ENCODE measurements at regions not wholly inside any gene's neighbourhood (a gene's known extent, or its start where the extent isn't known, plus 50 kb on each side); places are given as distances from the start of the nearest gene placed in this dataset.
"Not testable (repeated sequence)": the region's sequence is repeated elsewhere in the genome, so short reads cannot be mapped to it uniquely, and the experiment has no call there.

DNA sequence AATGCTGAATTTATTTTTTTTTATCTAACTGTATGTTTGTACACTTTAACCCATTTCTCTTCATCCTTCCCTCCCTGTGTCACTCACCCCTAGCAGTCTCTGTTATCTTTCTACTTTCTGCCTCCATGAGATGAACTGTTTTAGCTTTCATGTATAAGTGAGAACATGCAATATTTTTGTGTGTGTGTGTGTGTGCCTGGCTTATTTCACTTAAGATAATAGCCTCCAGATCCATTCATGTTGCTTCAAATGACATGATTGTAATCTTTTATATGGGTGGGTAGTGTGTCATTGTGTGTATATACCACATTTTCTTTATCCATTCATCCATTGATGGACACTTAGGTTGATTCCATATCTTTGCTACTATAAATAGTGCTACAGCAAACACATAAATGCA is 1023.9 kb downstream of the TLE1 start:
- no peak overlapping the region for H3K27ac ChIP-seq (ENCODE audit: insufficient read depth, low read length, poor library complexity, severe bottlenecking)
- no peaks in the 10 kb centered on the region for H3K9me3 ChIP-seq (ENCODE audit: control insufficient read depth, low read length)
- no peaks in the 10 kb centered on the region for H3K4me1 ChIP-seq (ENCODE audit: control insufficient read depth, insufficient read depth, low read length, poor library complexity, severe bottlenecking)
- no peak overlapping the region for H3K4me3 ChIP-seq (ENCODE audit: insufficient read depth, low read depth, low read length, poor library complexity, severe bottlenecking)
- no peaks in the 10 kb centered on the region for H3K36me3 ChIP-seq (ENCODE audit: control insufficient read depth, insufficient read depth, low read length)
- no peak for DNase-seq
- H3K27me3 ChIP-seq (replicated peaks; ENCODE audit: control insufficient read depth, insufficient read depth, low read length, poor library complexity, severe bottlenecking): no peaks in the 10 kb centered on the region

DNA sequence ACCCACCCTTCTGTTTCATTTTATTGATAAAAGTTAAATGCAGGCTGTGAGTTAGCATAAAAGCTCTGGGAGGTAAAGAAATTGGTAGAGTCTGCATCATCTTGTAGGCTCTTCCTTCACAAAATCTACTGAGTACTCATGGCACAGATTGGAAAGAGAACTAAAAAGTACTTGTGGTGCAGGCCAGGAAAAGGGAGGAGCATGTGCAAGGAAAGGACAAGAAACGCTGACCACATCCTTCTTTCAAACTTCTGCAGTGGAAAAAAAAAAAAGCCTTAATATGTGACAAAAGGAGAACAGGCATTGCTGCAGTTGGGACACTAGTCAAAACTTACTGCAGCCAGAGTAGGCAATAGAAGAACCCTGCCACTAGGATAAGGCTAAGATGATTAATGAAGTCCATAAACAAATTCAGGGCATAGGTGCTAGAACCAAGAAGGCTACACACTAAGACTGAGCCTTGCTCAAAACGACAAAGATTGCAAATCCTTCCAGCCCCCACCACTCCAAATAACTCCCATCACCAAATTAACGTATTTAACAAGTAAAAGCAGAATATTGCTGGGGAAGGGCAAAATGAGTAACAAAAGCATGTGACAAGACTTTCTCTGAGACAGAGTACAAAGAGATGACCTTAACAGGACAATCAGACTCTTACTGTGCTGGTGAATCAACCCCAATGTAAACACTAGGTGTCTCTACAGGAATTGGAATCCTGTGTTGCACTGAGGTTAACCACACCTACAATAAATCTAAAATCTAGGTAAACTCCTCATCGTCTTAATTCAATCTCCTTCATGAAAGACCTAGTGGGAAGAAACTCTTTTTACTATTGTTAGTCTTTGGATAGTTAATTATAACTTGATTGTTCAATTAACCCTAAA is 1024.8 kb downstream of the TLE1 start:
- Histone ChIP-seq H3K27ac (ENCODE audit: insufficient read depth, low read length, poor library complexity, severe bottlenecking) (no peak overlapping the region), H3K4me1 (ENCODE audit: control insufficient read depth, insufficient read depth, low read length, poor library complexity, severe bottlenecking) (no peaks in the 10 kb centered on the region), H3K9me3 (ENCODE audit: control insufficient read depth, low read length) (no peaks in the 10 kb centered on the region), H3K4me3 (ENCODE audit: insufficient read depth, low read depth, low read length, poor library complexity, severe bottlenecking) (no peak overlapping the region), H3K27me3 (replicated peaks; ENCODE audit: control insufficient read depth, insufficient read depth, low read length, poor library complexity, severe bottlenecking) (no peaks in the 10 kb centered on the region), H3K36me3 (ENCODE audit: control insufficient read depth, insufficient read depth, low read length) (no peaks in the 10 kb centered on the region)
- DNase-seq: no peak

DNA sequence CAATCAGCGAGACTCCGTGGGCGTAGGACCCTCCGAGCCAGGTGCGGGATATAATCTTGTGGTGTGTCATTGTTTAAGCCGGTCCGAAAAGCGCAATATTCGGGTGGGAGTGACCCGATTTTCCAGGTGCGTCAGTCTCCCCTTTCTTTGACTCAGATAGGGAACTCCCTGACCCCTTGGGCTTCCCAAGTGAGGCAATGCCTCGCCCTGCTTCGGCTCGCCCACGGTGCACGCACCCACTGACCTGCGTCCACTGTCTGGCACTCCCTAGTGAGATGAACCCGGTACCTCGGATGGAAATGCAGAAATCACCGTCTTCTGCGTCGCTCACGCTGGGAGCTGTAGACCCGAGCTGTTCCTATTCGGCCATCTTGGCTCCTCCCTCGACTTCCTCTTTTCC is 1029.6 kb downstream of the TLE1 start:
- not testable (repeated sequence) for H3K27ac ChIP-seq (ENCODE audit: insufficient read depth, low read length, poor library complexity, severe bottlenecking); H3K4me1 ChIP-seq (ENCODE audit: control insufficient read depth, insufficient read depth, low read length, poor library complexity, severe bottlenecking); H3K36me3 ChIP-seq (ENCODE audit: control insufficient read depth, insufficient read depth, low read length); H3K9me3 ChIP-seq (ENCODE audit: control insufficient read depth, low read length); DNase-seq; H3K27me3 ChIP-seq (replicated peaks; ENCODE audit: control insufficient read depth, insufficient read depth, low read length, poor library complexity, severe bottlenecking); H3K4me3 ChIP-seq (ENCODE audit: insufficient read depth, low read depth, low read length, poor library complexity, severe bottlenecking)

DNA sequence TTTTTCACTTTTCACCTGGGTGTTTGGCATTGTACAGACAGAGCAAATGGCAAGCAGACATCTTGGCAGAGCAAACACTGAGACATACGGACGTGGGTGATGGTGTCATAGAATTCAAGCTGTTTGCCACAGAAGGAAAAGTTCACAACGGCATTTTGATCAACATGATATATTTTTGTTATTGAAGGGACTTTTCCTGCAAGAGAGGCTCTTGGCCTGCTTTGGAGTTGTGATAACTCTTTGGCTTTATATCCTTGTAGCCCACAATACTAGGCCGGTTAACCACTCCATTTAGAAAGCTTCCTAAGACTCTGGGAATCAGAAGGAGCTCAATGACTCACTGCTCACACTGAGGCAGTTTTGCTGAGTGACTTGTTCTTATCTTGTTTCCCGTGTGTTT is 1038.3 kb downstream of the TLE1 start:
- H3K27me3 ChIP-seq (replicated peaks; ENCODE audit: control insufficient read depth, insufficient read depth, low read length, poor library complexity, severe bottlenecking): no peaks in the 10 kb centered on the region
- no peak overlapping the region for H3K27ac ChIP-seq (ENCODE audit: insufficient read depth, low read length, poor library complexity, severe bottlenecking)
- DNase-seq: no peak
- no peaks in the 10 kb centered on the region for H3K4me1 ChIP-seq (ENCODE audit: control insufficient read depth, insufficient read depth, low read length, poor library complexity, severe bottlenecking)
- H3K4me3 ChIP-seq (ENCODE audit: insufficient read depth, low read depth, low read length, poor library complexity, severe bottlenecking): no peak overlapping the region
- no peaks in the 10 kb centered on the region for H3K9me3 ChIP-seq (ENCODE audit: control insufficient read depth, low read length)
- H3K36me3 ChIP-seq (ENCODE audit: control insufficient read depth, insufficient read depth, low read length): no peaks in the 10 kb centered on the region

DNA sequence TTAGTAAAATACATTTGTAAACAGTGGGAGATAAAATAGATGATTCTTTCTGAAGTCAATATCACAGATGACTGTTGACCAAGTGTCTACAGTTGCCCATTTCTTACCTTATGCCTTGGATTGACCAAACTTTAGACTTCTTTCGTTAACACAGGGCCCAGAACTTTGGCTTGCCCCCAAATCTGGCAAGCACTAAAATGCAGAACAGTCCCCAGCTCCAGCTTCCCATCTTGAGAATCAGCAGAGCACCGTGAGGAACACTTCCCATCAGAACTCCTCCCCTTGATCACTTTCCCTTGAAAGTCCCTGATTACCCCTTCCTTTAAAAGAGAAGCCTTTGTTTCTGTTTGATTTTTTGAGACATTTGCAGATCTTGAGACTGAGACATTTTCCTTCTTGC is 1039.9 kb downstream of the TLE1 start:
- Histone ChIP-seq H3K27me3 (replicated peaks; ENCODE audit: control insufficient read depth, insufficient read depth, low read length, poor library complexity, severe bottlenecking) (no peaks in the 10 kb centered on the region), H3K4me1 (ENCODE audit: control insufficient read depth, insufficient read depth, low read length, poor library complexity, severe bottlenecking) (no peaks in the 10 kb centered on the region), H3K4me3 (ENCODE audit: insufficient read depth, low read depth, low read length, poor library complexity, severe bottlenecking) (no peak overlapping the region), H3K27ac (ENCODE audit: insufficient read depth, low read length, poor library complexity, severe bottlenecking) (no peak overlapping the region), H3K36me3 (ENCODE audit: control insufficient read depth, insufficient read depth, low read length) (no peaks in the 10 kb centered on the region), H3K9me3 (ENCODE audit: control insufficient read depth, low read length) (no peaks in the 10 kb centered on the region)
- DNase-seq: no peak

DNA sequence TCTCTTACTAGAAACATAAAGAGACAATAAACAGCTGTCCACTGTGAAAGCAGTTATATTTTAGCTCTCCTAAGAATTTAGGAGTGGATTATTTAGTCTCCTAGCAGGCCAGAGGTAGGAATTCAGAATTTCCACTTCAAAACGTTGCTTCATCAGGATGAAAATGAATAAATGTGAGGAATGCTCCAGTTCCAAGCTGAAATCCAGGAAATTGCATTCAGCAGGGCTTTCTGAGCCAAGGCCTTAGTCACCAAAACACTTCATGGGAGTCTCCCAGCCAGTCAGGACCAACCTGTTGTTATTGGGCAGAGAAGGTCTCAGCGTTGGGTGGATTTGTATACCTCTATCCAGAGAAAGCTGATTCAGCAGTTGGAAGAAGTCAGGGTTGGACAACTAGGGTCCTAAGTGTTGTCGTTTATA is 1040.3 kb downstream of the TLE1 start:
- H3K36me3 ChIP-seq (ENCODE audit: control insufficient read depth, insufficient read depth, low read length): no peaks in the 10 kb centered on the region
- no peak overlapping the region for H3K27ac ChIP-seq (ENCODE audit: insufficient read depth, low read length, poor library complexity, severe bottlenecking)
- H3K9me3 ChIP-seq (ENCODE audit: control insufficient read depth, low read length): no peaks in the 10 kb centered on the region
- DNase-seq: no peak
- H3K27me3 ChIP-seq (replicated peaks; ENCODE audit: control insufficient read depth, insufficient read depth, low read length, poor library complexity, severe bottlenecking): no peaks in the 10 kb centered on the region
- no peaks in the 10 kb centered on the region for H3K4me1 ChIP-seq (ENCODE audit: control insufficient read depth, insufficient read depth, low read length, poor library complexity, severe bottlenecking)
- no peak overlapping the region for H3K4me3 ChIP-seq (ENCODE audit: insufficient read depth, low read depth, low read length, poor library complexity, severe bottlenecking)

DNA sequence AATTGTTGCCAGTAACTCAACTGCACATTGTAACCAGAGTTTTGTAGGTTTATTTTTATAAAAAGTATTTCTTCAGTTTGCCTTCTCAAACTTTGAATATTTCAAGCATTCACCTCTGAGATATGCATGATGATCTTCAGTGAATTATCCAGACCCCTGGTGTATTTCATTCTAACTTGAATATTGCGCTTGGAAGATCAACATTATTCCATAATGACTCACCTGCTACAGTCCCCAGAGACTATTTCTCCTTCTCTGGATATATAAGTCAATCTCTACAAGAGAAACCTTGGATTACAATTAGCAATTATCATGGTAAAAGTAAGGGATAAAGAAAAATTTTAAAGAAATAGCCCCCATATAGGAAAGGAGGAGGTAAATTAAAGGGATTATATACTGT is 1041.0 kb downstream of the TLE1 start:
- Histone ChIP-seq H3K9me3 (ENCODE audit: control insufficient read depth, low read length) (no peaks in the 10 kb centered on the region), H3K27ac (ENCODE audit: insufficient read depth, low read length, poor library complexity, severe bottlenecking) (no peak overlapping the region), H3K36me3 (ENCODE audit: control insufficient read depth, insufficient read depth, low read length) (no peaks in the 10 kb centered on the region), H3K4me3 (ENCODE audit: insufficient read depth, low read depth, low read length, poor library complexity, severe bottlenecking) (no peak overlapping the region), H3K4me1 (ENCODE audit: control insufficient read depth, insufficient read depth, low read length, poor library complexity, severe bottlenecking) (no peaks in the 10 kb centered on the region), H3K27me3 (replicated peaks; ENCODE audit: control insufficient read depth, insufficient read depth, low read length, poor library complexity, severe bottlenecking) (no peaks in the 10 kb centered on the region)
- no peak for DNase-seq

DNA sequence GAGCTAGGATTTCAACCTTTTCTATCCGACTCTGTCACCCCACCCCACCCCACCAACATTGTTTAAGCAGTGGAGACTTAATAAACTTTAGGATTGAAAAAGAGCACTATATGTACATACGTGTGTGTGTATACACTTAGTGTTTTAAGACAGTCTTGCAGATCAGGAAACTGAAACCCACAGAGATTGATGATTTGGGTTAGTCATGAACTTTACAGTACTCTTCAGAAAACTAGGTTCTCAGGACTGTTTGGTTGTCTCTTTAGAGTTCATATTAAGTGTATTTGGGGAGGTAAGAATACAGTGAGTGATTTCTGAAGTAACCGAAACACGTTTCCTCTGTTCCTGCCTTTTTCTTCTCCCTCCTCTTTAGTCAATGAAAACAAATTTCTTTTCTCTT is 1043.1 kb downstream of the TLE1 start:
- H3K36me3 ChIP-seq (ENCODE audit: control insufficient read depth, insufficient read depth, low read length): no peaks in the 10 kb centered on the region
- no peak overlapping the region for H3K27ac ChIP-seq (ENCODE audit: insufficient read depth, low read length, poor library complexity, severe bottlenecking)
- no peaks in the 10 kb centered on the region for H3K4me1 ChIP-seq (ENCODE audit: control insufficient read depth, insufficient read depth, low read length, poor library complexity, severe bottlenecking)
- no peak overlapping the region for H3K4me3 ChIP-seq (ENCODE audit: insufficient read depth, low read depth, low read length, poor library complexity, severe bottlenecking)
- H3K27me3 ChIP-seq (replicated peaks; ENCODE audit: control insufficient read depth, insufficient read depth, low read length, poor library complexity, severe bottlenecking): no peaks in the 10 kb centered on the region
- no peaks in the 10 kb centered on the region for H3K9me3 ChIP-seq (ENCODE audit: control insufficient read depth, low read length)
- DNase-seq: no peak

DNA sequence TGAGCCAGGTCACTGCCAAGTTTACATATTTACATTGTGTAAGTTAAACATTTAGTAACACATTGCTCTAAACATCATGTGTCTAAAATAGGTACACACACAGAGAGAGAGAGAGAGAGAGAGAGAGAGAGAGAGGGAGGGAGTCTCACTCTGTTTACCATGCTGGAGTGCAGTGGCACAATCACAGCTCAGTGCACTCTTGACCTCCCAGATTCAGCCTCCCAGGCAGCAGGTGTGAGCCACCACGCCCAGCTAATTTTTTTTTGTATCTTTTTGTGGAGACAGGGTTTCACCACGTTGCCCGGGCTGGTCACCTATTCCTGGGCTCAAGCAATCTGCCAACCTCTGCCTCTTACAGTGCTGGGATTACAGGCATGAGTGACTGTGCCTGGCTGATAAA is 1045.3 kb downstream of the TLE1 start:
- H3K4me1 ChIP-seq (ENCODE audit: control insufficient read depth, insufficient read depth, low read length, poor library complexity, severe bottlenecking): no peaks in the 10 kb centered on the region
- H3K27ac ChIP-seq (ENCODE audit: insufficient read depth, low read length, poor library complexity, severe bottlenecking): no peak overlapping the region
- H3K4me3 ChIP-seq (ENCODE audit: insufficient read depth, low read depth, low read length, poor library complexity, severe bottlenecking): no peak overlapping the region
- no peaks in the 10 kb centered on the region for H3K9me3 ChIP-seq (ENCODE audit: control insufficient read depth, low read length)
- H3K36me3 ChIP-seq (ENCODE audit: control insufficient read depth, insufficient read depth, low read length): no peaks in the 10 kb centered on the region
- H3K27me3 ChIP-seq (replicated peaks; ENCODE audit: control insufficient read depth, insufficient read depth, low read length, poor library complexity, severe bottlenecking): no peaks in the 10 kb centered on the region
- no peak for DNase-seq

DNA sequence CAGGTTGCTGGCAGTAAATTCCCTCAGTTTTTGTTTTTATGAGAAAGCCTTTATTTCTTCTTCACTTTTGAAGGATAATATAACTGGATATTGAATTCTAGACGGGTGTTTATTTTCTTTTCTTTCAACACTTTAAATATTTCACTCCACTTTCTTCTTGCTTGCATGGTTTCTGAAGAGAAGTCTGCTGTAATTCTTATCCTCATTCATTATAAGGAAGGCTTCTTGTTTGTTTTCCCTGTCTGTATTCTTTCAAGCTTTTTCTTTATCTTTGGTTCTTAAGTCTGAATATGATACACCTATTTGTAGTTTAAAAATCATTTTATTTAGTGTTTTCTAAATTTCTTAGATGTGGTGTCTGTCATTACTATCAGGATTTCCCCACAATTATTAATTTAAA is 1054.3 kb downstream of the TLE1 start:
- no peak for DNase-seq
- no peaks in the 10 kb centered on the region for H3K4me1 ChIP-seq (ENCODE audit: control insufficient read depth, insufficient read depth, low read length, poor library complexity, severe bottlenecking)
- no peaks in the 10 kb centered on the region for H3K27me3 ChIP-seq (replicated peaks; ENCODE audit: control insufficient read depth, insufficient read depth, low read length, poor library complexity, severe bottlenecking)
- no peak overlapping the region for H3K27ac ChIP-seq (ENCODE audit: insufficient read depth, low read length, poor library complexity, severe bottlenecking)
- no peak overlapping the region for H3K4me3 ChIP-seq (ENCODE audit: insufficient read depth, low read depth, low read length, poor library complexity, severe bottlenecking)
- H3K9me3 ChIP-seq (ENCODE audit: control insufficient read depth, low read length): no peaks in the 10 kb centered on the region
- H3K36me3 ChIP-seq (ENCODE audit: control insufficient read depth, insufficient read depth, low read length): no peaks in the 10 kb centered on the region
